MM.1S (cell line): ENCODE measurements at regions not wholly inside any gene's neighbourhood (a gene's known extent, or its start where the extent isn't known, plus 50 kb on each side); places are given as distances from the start of the nearest gene placed in this dataset.

Source experiments
- CTCF ChIP-seq: fragments of 300-600 bp; sonication (generic); IDR thresholded peaks from 2 replicates; pipeline ENCODE4 v1.5.1; 2016; ENCODE audit warnings: antibody characterized with exemption, low read length, mixed read lengths
- EZH2 ChIP-seq: fragments of 300-600 bp; sonication (generic); optimal IDR thresholded peaks from 2 replicates; pipeline ENCODE3; 2017; ENCODE audit warnings: low read depth, mild to moderate bottlenecking, antibody characterized with exemption, low read length, mixed read lengths
- EZH2phosphoT487 ChIP-seq: fragments of 300-600 bp; sonication (generic); IDR thresholded peaks from 2 replicates; pipeline ENCODE4 v1.6.1; 2018; ENCODE audit warnings: antibody characterized with exemption, low read length

GRCh38 chr10:71039551-71039950 lies 151.2 kb upstream of the PCBD1 start:
- no peak for TF ChIP-seq CTCF
- TF ChIP-seq EZH2, result no peak
- TF ChIP-seq EZH2phosphoT487, result no peak
